ENCODE measurements at regions not wholly inside any gene's neighbourhood (a gene's known extent, or its start where the extent isn't known, plus 50 kb on each side); places are given as distances from the start of the nearest gene placed in this dataset.

- no peak for ATAC-seq (ENCODE audit: insufficient number of reproducible peaks, low FRiP score, low read depth)
- Histone ChIP-seq H3K27ac (no peak overlapping the region), H3K36me3 (no peaks in the 10 kb centered on the region), H3K27me3 (replicated peaks; ENCODE audit: insufficient read depth) (no peaks in the 10 kb centered on the region), H3K4me3 (no peak overlapping the region), H3K4me1 (ENCODE audit: control insufficient read depth in 1 of 2, low read depth in 2 of 2) (no peaks in the 10 kb centered on the region), H3K9me3 (no peaks in the 10 kb centered on the region)
- no peak for TF ChIP-seq CTCF (IDR thresholded peaks at IDR 0.05)
- no peak for DNase-seq (ENCODE audit: low spot score)
Observed at GRCh38 chr1:99482286-99482685, 163.6 kb upstream of the PALMD start.

GRCh38 chr1:99482750-99483149, 163.2 kb upstream of the PALMD start:
- Histone ChIP-seq H3K4me3 (no peak overlapping the region), H3K36me3 (no peaks in the 10 kb centered on the region), H3K4me1 (ENCODE audit: control insufficient read depth in 1 of 2, low read depth in 2 of 2) (no peaks in the 10 kb centered on the region), H3K27ac (no peak overlapping the region), H3K27me3 (replicated peaks; ENCODE audit: insufficient read depth) (no peaks in the 10 kb centered on the region), H3K9me3 (no peaks in the 10 kb centered on the region)
- DNase-seq (ENCODE audit: low spot score) (no peak), ATAC-seq (ENCODE audit: insufficient number of reproducible peaks, low FRiP score, low read depth) (no peak)
- TF ChIP-seq CTCF (IDR thresholded peaks at IDR 0.05): no peak

- H3K36me3 ChIP-seq: no peaks in the 10 kb centered on the region
- DNase-seq (ENCODE audit: low spot score) (no peak), ATAC-seq (ENCODE audit: insufficient number of reproducible peaks, low FRiP score, low read depth) (no peak)
- no peak for TF ChIP-seq CTCF (IDR thresholded peaks at IDR 0.05)
- H3K4me1 ChIP-seq (ENCODE audit: control insufficient read depth in 1 of 2, low read depth in 2 of 2): no peaks in the 10 kb centered on the region
- no peaks in the 10 kb centered on the region for H3K27me3 ChIP-seq (replicated peaks; ENCODE audit: insufficient read depth)
- H3K27ac ChIP-seq: no peak overlapping the region
- H3K4me3 ChIP-seq: no peak overlapping the region
- no peaks in the 10 kb centered on the region for H3K9me3 ChIP-seq
Observed at GRCh38 chr1:99490031-99490430, 155.9 kb upstream of the PALMD start.

GRCh38 chr1:99496067-99496466, 149.8 kb upstream of the PALMD start:
- no peaks in the 10 kb centered on the region for H3K4me1 ChIP-seq (ENCODE audit: control insufficient read depth in 1 of 2, low read depth in 2 of 2)
- no peaks in the 10 kb centered on the region for H3K9me3 ChIP-seq
- TF ChIP-seq CTCF (IDR thresholded peaks at IDR 0.05): no peak
- H3K27ac ChIP-seq: no peak overlapping the region
- no peaks in the 10 kb centered on the region for H3K27me3 ChIP-seq (replicated peaks; ENCODE audit: insufficient read depth)
- DNase-seq (ENCODE audit: low spot score): no peak
- H3K36me3 ChIP-seq: no peaks in the 10 kb centered on the region
- ATAC-seq (ENCODE audit: insufficient number of reproducible peaks, low FRiP score, low read depth): no peak
- H3K4me3 ChIP-seq: no peak overlapping the region

GRCh38 chr1:99497690-99498089, 148.2 kb upstream of the PALMD start:
- H3K36me3 ChIP-seq: no peaks in the 10 kb centered on the region
- H3K27me3 ChIP-seq (replicated peaks; ENCODE audit: insufficient read depth): no peaks in the 10 kb centered on the region
- no peak overlapping the region for H3K4me3 ChIP-seq
- no peak for TF ChIP-seq CTCF (IDR thresholded peaks at IDR 0.05)
- DNase-seq (ENCODE audit: low spot score) (no peak), ATAC-seq (ENCODE audit: insufficient number of reproducible peaks, low FRiP score, low read depth) (no peak)
- H3K27ac ChIP-seq: no peak overlapping the region
- no peaks in the 10 kb centered on the region for H3K4me1 ChIP-seq (ENCODE audit: control insufficient read depth in 1 of 2, low read depth in 2 of 2)
- no peaks in the 10 kb centered on the region for H3K9me3 ChIP-seq

Data from thoracic aorta (tissue), 2 donors.